ENCODE measurements at regions not wholly inside any gene's neighbourhood (a gene's known extent, or its start where the extent isn't known, plus 50 kb on each side); places are given as distances from the start of the nearest gene placed in this dataset.

DNA sequence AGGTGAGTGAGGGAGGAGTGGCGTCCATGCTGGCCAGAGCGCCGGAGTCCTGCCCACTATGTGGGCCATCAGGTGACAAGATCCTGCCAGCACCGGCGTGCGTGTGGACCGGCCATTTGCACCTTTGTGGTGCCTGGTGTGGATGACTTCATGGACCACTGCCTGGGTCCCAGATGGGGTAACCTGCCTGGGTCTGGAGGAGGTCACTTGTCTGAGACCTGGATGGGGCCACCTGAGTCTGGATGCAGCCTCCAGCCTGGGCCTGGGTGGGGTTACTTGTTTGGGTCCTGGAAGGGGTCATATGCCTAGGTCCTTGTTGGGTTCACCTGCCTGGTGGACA is 299.6 kb downstream of the NDUFA10 start:
- Histone ChIP-seq H3K4me3 (replicated peaks; ENCODE audit: insufficient read depth, low read length) (no peak overlapping the region), H3K27me3 (ENCODE audit: insufficient read depth, poor library complexity, severe bottlenecking) (no peaks in the 10 kb centered on the region), H3K27ac (replicated peaks) (no peak overlapping the region)
- DNase-seq (ENCODE audit: low read depth in 1 of 2, low spot score in 1 of 2), result no peak
- TF ChIP-seq GABPA (IDR thresholded peaks at IDR 0.05; ENCODE audit: low read depth), result no peak
- TF ChIP-seq, protein P1, sequence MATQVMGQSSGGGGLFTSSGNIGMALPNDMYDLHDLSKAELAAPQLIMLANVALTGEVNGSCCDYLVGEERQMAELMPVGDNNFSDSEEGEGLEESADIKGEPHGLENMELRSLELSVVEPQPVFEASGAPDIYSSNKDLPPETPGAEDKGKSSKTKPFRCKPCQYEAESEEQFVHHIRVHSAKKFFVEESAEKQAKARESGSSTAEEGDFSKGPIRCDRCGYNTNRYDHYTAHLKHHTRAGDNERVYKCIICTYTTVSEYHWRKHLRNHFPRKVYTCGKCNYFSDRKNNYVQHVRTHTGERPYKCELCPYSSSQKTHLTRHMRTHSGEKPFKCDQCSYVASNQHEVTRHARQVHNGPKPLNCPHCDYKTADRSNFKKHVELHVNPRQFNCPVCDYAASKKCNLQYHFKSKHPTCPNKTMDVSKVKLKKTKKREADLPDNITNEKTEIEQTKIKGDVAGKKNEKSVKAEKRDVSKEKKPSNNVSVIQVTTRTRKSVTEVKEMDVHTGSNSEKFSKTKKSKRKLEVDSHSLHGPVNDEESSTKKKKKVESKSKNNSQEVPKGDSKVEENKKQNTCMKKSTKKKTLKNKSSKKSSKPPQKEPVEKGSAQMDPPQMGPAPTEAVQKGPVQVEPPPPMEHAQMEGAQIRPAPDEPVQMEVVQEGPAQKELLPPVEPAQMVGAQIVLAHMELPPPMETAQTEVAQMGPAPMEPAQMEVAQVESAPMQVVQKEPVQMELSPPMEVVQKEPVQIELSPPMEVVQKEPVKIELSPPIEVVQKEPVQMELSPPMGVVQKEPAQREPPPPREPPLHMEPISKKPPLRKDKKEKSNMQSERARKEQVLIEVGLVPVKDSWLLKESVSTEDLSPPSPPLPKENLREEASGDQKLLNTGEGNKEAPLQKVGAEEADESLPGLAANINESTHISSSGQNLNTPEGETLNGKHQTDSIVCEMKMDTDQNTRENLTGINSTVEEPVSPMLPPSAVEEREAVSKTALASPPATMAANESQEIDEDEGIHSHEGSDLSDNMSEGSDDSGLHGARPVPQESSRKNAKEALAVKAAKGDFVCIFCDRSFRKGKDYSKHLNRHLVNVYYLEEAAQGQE (IDR thresholded peaks at IDR 0.05; ENCODE audit: insufficient replicate concordance, low read depth), result no peak
- TF ChIP-seq, protein P2, sequence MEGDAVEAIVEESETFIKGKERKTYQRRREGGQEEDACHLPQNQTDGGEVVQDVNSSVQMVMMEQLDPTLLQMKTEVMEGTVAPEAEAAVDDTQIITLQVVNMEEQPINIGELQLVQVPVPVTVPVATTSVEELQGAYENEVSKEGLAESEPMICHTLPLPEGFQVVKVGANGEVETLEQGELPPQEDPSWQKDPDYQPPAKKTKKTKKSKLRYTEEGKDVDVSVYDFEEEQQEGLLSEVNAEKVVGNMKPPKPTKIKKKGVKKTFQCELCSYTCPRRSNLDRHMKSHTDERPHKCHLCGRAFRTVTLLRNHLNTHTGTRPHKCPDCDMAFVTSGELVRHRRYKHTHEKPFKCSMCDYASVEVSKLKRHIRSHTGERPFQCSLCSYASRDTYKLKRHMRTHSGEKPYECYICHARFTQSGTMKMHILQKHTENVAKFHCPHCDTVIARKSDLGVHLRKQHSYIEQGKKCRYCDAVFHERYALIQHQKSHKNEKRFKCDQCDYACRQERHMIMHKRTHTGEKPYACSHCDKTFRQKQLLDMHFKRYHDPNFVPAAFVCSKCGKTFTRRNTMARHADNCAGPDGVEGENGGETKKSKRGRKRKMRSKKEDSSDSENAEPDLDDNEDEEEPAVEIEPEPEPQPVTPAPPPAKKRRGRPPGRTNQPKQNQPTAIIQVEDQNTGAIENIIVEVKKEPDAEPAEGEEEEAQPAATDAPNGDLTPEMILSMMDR (IDR thresholded peaks at IDR 0.05; ENCODE audit: insufficient read depth, low read length), result no peak
- TF ChIP-seq SPI1 (IDR thresholded peaks at IDR 0.05; ENCODE audit: borderline replicate concordance, low read depth), result no peak
- no peak for TF ChIP-seq POLR2AphosphoS5 (IDR thresholded peaks at IDR 0.05; ENCODE audit: low read depth)

DNA sequence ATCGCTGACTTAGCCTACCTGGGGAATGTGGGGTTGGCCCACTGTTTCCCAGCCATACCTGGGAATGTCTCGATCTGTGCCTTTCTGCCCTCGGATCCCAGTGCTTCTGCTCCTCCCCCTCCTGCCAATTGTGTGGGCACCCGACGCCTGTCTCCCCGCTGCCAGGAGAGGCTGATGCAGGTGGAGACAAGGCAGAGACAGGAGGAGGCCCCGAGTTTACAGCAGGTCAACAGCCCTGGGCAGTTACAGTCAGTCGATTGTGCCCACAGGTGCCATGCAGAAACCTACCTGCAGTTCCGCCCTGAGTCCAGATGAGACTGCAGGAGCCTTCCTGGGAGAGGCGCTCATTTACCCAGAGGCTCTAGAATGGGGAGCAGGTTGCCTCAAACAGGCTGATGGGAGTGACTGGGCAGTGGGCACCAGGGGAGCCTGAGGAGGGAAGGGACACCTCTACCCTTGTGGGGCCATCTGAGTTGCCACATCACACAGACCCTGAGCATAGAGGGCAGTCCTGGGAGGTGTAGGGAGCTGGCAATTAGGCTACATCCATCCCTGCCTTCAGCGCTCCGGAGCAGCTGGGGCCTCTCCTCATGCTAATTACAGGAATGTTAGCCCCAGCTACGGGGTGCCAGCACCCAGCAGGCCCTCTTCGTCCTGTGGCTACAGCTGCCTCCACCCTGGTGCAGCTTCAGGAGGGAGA is 300.1 kb downstream of the NDUFA10 start:
- no peak for TF ChIP-seq GABPA (IDR thresholded peaks at IDR 0.05; ENCODE audit: low read depth)
- TF ChIP-seq SPI1 (IDR thresholded peaks at IDR 0.05; ENCODE audit: borderline replicate concordance, low read depth), result no peak
- H3K4me3 ChIP-seq (replicated peaks; ENCODE audit: insufficient read depth, low read length), result no peak overlapping the region
- no peak for DNase-seq (ENCODE audit: low read depth in 1 of 2, low spot score in 1 of 2)
- H3K27me3 ChIP-seq (ENCODE audit: insufficient read depth, poor library complexity, severe bottlenecking), result no peaks in the 10 kb centered on the region
- H3K27ac ChIP-seq (replicated peaks), result no peak overlapping the region

DNA sequence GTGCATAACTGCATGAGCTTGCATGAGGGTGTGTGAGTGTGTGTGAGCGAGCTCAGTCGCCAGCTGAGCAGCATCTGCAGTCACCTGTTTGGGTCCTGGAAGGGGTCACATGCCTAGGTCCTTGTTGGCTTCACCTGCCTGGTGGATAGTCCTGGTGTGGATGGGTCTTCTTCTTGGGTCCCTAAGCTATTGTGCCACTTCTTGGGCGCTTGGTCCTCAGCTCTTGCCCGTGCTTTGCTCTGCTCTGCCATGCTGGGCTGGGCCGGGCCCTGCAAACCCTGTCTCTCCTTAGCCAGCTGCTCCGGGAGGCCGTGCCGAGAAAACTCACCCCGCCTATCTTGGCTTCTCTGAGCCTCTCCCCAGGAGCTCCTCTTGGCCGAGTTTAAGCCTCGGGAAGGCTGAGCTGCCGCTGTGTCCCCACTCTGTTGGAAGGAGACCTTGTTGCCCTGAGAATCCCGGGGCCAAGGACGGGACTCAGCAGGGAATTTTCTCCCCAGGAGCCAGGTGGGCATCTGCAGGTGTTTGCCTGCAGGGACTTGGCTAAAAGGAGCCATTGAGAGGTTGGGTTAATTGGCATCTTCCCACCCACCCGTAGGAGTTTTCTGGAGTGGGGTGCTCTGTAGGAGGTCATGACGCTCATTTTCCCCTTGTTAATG is 300.8 kb downstream of the NDUFA10 start:
- no peak overlapping the region for H3K27ac ChIP-seq (replicated peaks)
- DNase-seq (ENCODE audit: low read depth in 1 of 2, low spot score in 1 of 2), result no peak
- no peaks in the 10 kb centered on the region for H3K27me3 ChIP-seq (ENCODE audit: insufficient read depth, poor library complexity, severe bottlenecking)
- no peak overlapping the region for H3K4me3 ChIP-seq (replicated peaks; ENCODE audit: insufficient read depth, low read length)
- TF ChIP-seq, protein P1 (IDR thresholded peaks at IDR 0.05; ENCODE audit: insufficient replicate concordance, low read depth), result no peak
- TF ChIP-seq, protein P2 (IDR thresholded peaks at IDR 0.05; ENCODE audit: insufficient read depth, low read length), result no peak
- TF ChIP-seq GABPA (IDR thresholded peaks at IDR 0.05; ENCODE audit: low read depth), result no peak

DNA sequence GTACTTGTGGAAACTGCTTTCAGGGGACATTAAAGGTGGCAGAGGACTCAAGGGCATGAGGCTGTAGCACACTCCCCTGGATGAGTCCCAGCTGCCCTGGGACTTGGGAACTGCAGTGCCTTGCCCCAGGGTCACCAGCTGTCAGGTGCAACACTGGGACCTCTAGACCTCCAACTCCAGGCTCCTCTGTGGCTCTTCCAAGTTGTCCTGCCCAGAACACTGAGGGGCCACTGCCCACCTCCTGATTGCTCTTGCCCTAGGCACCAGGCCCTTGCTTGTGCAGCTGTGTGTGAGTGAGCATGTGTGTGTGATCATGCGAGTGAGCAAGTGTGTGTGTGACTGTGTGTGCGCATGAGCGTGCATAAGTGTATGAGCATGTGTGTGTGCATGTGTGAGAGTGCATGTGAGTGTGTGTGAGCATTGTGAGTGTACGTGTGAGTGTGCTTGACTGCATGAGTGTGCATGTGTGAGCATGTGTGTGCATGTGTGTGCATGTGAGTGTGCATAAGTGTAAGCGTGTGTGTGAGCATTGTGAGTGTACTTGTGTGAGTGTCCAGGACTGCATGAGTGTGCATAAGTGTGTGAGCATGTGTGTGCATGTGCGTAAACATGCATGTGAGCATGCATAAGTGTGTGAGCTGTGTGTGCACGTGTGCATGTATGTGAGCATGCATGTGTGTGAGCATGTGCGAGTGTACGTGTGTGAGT is 301.5 kb downstream of the NDUFA10 start:
- no peak overlapping the region for H3K27ac ChIP-seq (replicated peaks)
- TF ChIP-seq, protein P1 (IDR thresholded peaks at IDR 0.05; ENCODE audit: insufficient replicate concordance, low read depth), result no peak
- TF ChIP-seq GABPA (IDR thresholded peaks at IDR 0.05; ENCODE audit: low read depth), result no peak
- TF ChIP-seq, protein P2 (IDR thresholded peaks at IDR 0.05; ENCODE audit: insufficient read depth, low read length), result no peak
- TF ChIP-seq SPI1 (IDR thresholded peaks at IDR 0.05; ENCODE audit: borderline replicate concordance, low read depth), result no peak
- no peak for TF ChIP-seq POLR2AphosphoS5 (IDR thresholded peaks at IDR 0.05; ENCODE audit: low read depth)
- H3K4me3 ChIP-seq (replicated peaks; ENCODE audit: insufficient read depth, low read length), result no peak overlapping the region
- no peaks in the 10 kb centered on the region for H3K27me3 ChIP-seq (ENCODE audit: insufficient read depth, poor library complexity, severe bottlenecking)
- DNase-seq (ENCODE audit: low read depth in 1 of 2, low spot score in 1 of 2), result no peak
